ENCODE measurements at regions not wholly inside any gene's neighbourhood (a gene's known extent, or its start where the extent isn't known, plus 50 kb on each side); places are given as distances from the start of the nearest gene placed in this dataset.

- Histone ChIP-seq H4K20me1 (ENCODE audit: insufficient read depth, low read length) (no peaks in the 10 kb centered on the region), H3K4me3 (ENCODE audit: low read depth, low read length, poor library complexity, severe bottlenecking) (no peak overlapping the region), H3K27ac (ENCODE audit: low read depth, low read length, poor library complexity, severe bottlenecking) (no peak overlapping the region), H2AFZ (ENCODE audit: low read length) (no peak overlapping the region), H3K4me2 (ENCODE audit: low read length) (no peak overlapping the region), H3F3A (ENCODE audit: insufficient read depth, low read length) (no peaks in the 10 kb centered on the region), H3K4me1 (ENCODE audit: insufficient read depth, low read length, severe bottlenecking) (no peaks in the 10 kb centered on the region), H3K9me2 (ENCODE audit: low read depth, low read length) (no peaks in the 10 kb centered on the region), H3K79me2 (ENCODE audit: insufficient read depth, low read length) (no peaks in the 10 kb centered on the region), H3K27me3 (ENCODE audit: insufficient read depth, low read length) (no peaks in the 10 kb centered on the region), H3K36me3 (ENCODE audit: insufficient read depth, low read length) (no peaks in the 10 kb centered on the region), H3K9ac (ENCODE audit: low read length) (no peak overlapping the region), H3K9me3 (ENCODE audit: low read length) (no peaks in the 10 kb centered on the region)
- TF ChIP-seq CTCF (IDR thresholded peaks at IDR 0.05; ENCODE audit: low read length) (no peak), EZH2 (IDR thresholded peaks at IDR 0.05; ENCODE audit: borderline replicate concordance, low read length) (no peak)
These were observed 275.2 kb upstream of the FAT4 start for GRCh38 chr4:125039550-125039949.

- TF ChIP-seq CTCF (IDR thresholded peaks at IDR 0.05; ENCODE audit: low read length) (no peak), EZH2 (IDR thresholded peaks at IDR 0.05; ENCODE audit: borderline replicate concordance, low read length) (no peak)
- Histone ChIP-seq H3K79me2 (ENCODE audit: insufficient read depth, low read length) (no peaks in the 10 kb centered on the region), H3K27ac (ENCODE audit: low read depth, low read length, poor library complexity, severe bottlenecking) (no peak overlapping the region), H3K27me3 (ENCODE audit: insufficient read depth, low read length) (no peaks in the 10 kb centered on the region), H2AFZ (ENCODE audit: low read length) (no peak overlapping the region), H3K9me3 (ENCODE audit: low read length) (no peaks in the 10 kb centered on the region), H3K9me2 (ENCODE audit: low read depth, low read length) (no peaks in the 10 kb centered on the region), H3K4me1 (ENCODE audit: insufficient read depth, low read length, severe bottlenecking) (no peaks in the 10 kb centered on the region), H3F3A (ENCODE audit: insufficient read depth, low read length) (no peaks in the 10 kb centered on the region), H3K36me3 (ENCODE audit: insufficient read depth, low read length) (no peaks in the 10 kb centered on the region), H3K4me3 (ENCODE audit: low read depth, low read length, poor library complexity, severe bottlenecking) (no peak overlapping the region), H3K4me2 (ENCODE audit: low read length) (no peak overlapping the region), H3K9ac (ENCODE audit: low read length) (no peak overlapping the region), H4K20me1 (ENCODE audit: insufficient read depth, low read length) (no peaks in the 10 kb centered on the region)
These were observed 291.8 kb upstream of the FAT4 start for GRCh38 chr4:125022855-125023501.

DNA sequence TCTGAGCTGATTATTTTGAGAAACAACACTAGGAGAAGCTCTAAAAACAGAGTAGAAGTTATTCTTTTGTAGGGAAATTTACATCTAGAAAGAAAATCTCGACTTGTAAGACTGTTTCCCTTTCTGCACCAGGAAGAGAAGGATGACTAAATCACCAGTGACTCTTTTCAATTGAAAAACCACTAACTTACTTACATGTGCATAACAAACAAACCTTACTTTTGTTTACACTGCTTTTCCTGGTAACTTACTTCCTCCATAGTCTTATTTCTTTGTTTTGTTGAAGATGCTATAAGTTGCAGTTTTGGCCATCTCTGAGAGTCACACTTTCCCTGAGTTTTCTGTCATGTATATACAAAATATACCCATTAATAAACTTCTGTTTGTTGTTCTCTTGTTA lies 293.6 kb upstream of the FAT4 start:
- H3K9me3 ChIP-seq (ENCODE audit: low read length) = no peaks in the 10 kb centered on the region
- H4K20me1 ChIP-seq (ENCODE audit: insufficient read depth, low read length) = no peaks in the 10 kb centered on the region
- no peak overlapping the region for H3K27ac ChIP-seq (ENCODE audit: low read depth, low read length, poor library complexity, severe bottlenecking)
- H3K79me2 ChIP-seq (ENCODE audit: insufficient read depth, low read length) = no peaks in the 10 kb centered on the region
- H3F3A ChIP-seq (ENCODE audit: insufficient read depth, low read length) = no peaks in the 10 kb centered on the region
- no peaks in the 10 kb centered on the region for H3K4me1 ChIP-seq (ENCODE audit: insufficient read depth, low read length, severe bottlenecking)
- no peaks in the 10 kb centered on the region for H3K36me3 ChIP-seq (ENCODE audit: insufficient read depth, low read length)
- H3K27me3 ChIP-seq (ENCODE audit: insufficient read depth, low read length) = no peaks in the 10 kb centered on the region
- H2AFZ ChIP-seq (ENCODE audit: low read length) = no peak overlapping the region
- no peaks in the 10 kb centered on the region for H3K9me2 ChIP-seq (ENCODE audit: low read depth, low read length)
- H3K4me3 ChIP-seq (ENCODE audit: low read depth, low read length, poor library complexity, severe bottlenecking) = no peak overlapping the region
- no peak for TF ChIP-seq EZH2 (IDR thresholded peaks at IDR 0.05; ENCODE audit: borderline replicate concordance, low read length)
- TF ChIP-seq CTCF (IDR thresholded peaks at IDR 0.05; ENCODE audit: low read length) = no peak
- no peak overlapping the region for H3K4me2 ChIP-seq (ENCODE audit: low read length)
- no peak overlapping the region for H3K9ac ChIP-seq (ENCODE audit: low read length)

All from OCI-LY1 (cell line).